ENCODE measurements at regions not wholly inside any gene's neighbourhood (a gene's known extent, or its start where the extent isn't known, plus 50 kb on each side); places are given as distances from the start of the nearest gene placed in this dataset.
"Not testable (repeated sequence)": the region's sequence is repeated elsewhere in the genome, so short reads cannot be mapped to it uniquely, and the experiment has no call there.

GRCh38 chr15:53046153-53046790, 256.1 kb upstream of the ONECUT1 start:
- in situ Hi-C loops (cut with MboI; ENCODE audit: low sequenced_read_pairs), result no loop called here

- in situ Hi-C loops (cut with MboI; ENCODE audit: low sequenced_read_pairs), result no loop called here
Measured at GRCh38 chr15:53038655-53038941, 248.5 kb upstream of the ONECUT1 start.

GRCh38 chr15:53037904-53038654, 247.9 kb upstream of the ONECUT1 start:
- in situ Hi-C loops (cut with MboI; ENCODE audit: low sequenced_read_pairs), result no loop called here

GRCh38 chr15:53036641-53037040, 246.5 kb upstream of the ONECUT1 start:
- in situ Hi-C loops (cut with MboI; ENCODE audit: low sequenced_read_pairs), result no loop called here

GRCh38 chr15:53034767-53035245, 244.7 kb upstream of the ONECUT1 start:
- in situ Hi-C loops (cut with MboI; ENCODE audit: low sequenced_read_pairs), result no loop called here

- in situ Hi-C loops (cut with MboI; ENCODE audit: low sequenced_read_pairs), result no loop called here
Measured at GRCh38 chr15:53033709-53034108, 243.6 kb upstream of the ONECUT1 start.

- in situ Hi-C loops (cut with MboI; ENCODE audit: low sequenced_read_pairs), result no loop called here
Measured at GRCh38 chr15:53031469-53031868, 241.3 kb upstream of the ONECUT1 start.

- in situ Hi-C loops (cut with MboI; ENCODE audit: low sequenced_read_pairs), result no loop called here
Measured at GRCh38 chr15:53022788-53023187, 232.7 kb upstream of the ONECUT1 start.

- in situ Hi-C loops (cut with MboI; ENCODE audit: low sequenced_read_pairs), result no loop called here
Measured at GRCh38 chr15:53013329-53013728, 223.2 kb upstream of the ONECUT1 start.

- in situ Hi-C loops (cut with MboI; ENCODE audit: low sequenced_read_pairs), result not testable (repeated sequence)
Measured at GRCh38 chr15:53011779-53012178, 221.6 kb upstream of the ONECUT1 start.

- in situ Hi-C loops (cut with MboI; ENCODE audit: low sequenced_read_pairs), result no loop called here
Measured at GRCh38 chr15:53009093-53009492, 219.0 kb upstream of the ONECUT1 start.

- in situ Hi-C loops (cut with MboI; ENCODE audit: low sequenced_read_pairs), result no loop called here
Measured at GRCh38 chr15:53000409-53000808, 210.3 kb upstream of the ONECUT1 start.

- in situ Hi-C loops (cut with MboI; ENCODE audit: low sequenced_read_pairs), result no loop called here
Measured at GRCh38 chr15:52997123-52997522, 207.0 kb upstream of the ONECUT1 start.

- in situ Hi-C loops (cut with MboI; ENCODE audit: low sequenced_read_pairs), result no loop called here
Measured at GRCh38 chr15:52994290-52994689, 204.2 kb upstream of the ONECUT1 start.

- in situ Hi-C loops (cut with MboI; ENCODE audit: low sequenced_read_pairs), result no loop called here
Measured at GRCh38 chr15:52984507-52984906, 194.4 kb upstream of the ONECUT1 start.

GRCh38 chr15:52980446-52980845, 190.3 kb upstream of the ONECUT1 start:
- in situ Hi-C loops (cut with MboI; ENCODE audit: low sequenced_read_pairs), result no loop called here

- in situ Hi-C loops (cut with MboI; ENCODE audit: low sequenced_read_pairs), result no loop called here
Measured at GRCh38 chr15:52976516-52977075, 186.5 kb upstream of the ONECUT1 start.

GRCh38 chr15:52975941-52976449, 185.9 kb upstream of the ONECUT1 start:
- in situ Hi-C loops (cut with MboI; ENCODE audit: low sequenced_read_pairs), result no loop called here

- in situ Hi-C loops (cut with MboI; ENCODE audit: low sequenced_read_pairs), result no loop called here
Measured at GRCh38 chr15:52963865-52964264, 173.7 kb upstream of the ONECUT1 start.

GRCh38 chr15:52960283-52960682, 170.1 kb upstream of the ONECUT1 start:
- in situ Hi-C loops (cut with MboI; ENCODE audit: low sequenced_read_pairs), result no loop called here

GRCh38 chr15:52943746-52944145, 153.6 kb upstream of the ONECUT1 start:
- in situ Hi-C loops (cut with MboI; ENCODE audit: low sequenced_read_pairs), result no loop called here

- in situ Hi-C loops (cut with MboI; ENCODE audit: low sequenced_read_pairs), result no loop called here
Measured at GRCh38 chr15:52936489-52936888, 146.4 kb upstream of the ONECUT1 start.
